Activated naive CD8-positive, alpha-beta T cell treated with anti-CD3 and anti-CD28 coated beads, Interleukin-2, amount 50 U/mL, for 24 hours (primary cell): ENCODE measurements at regions not wholly inside any gene's neighbourhood (a gene's known extent, or its start where the extent isn't known, plus 50 kb on each side); places are given as distances from the start of the nearest gene placed in this dataset.

Experiments
- ATAC-seq: fragments of 150-1000 bp; cut with Tn5 transposase; one replicate; pipeline ENCODE4 v1.10.0; 2021
- DNase-seq: peaks from one replicate; pipeline ENCODE4 v3.0.0; 2021
- H3K27ac Mint-ChIP-seq: one replicate; pipeline ENCODE4 v1.8.0; 2021; ENCODE audit warnings: mild to moderate bottlenecking, mixed read lengths
- H3K27me3 Mint-ChIP-seq: one replicate; pipeline ENCODE4 v1.8.0; 2021; ENCODE audit warnings: mixed read lengths
- H3K36me3 Mint-ChIP-seq: one replicate; pipeline ENCODE4 v1.8.0; 2021; ENCODE audit warnings: low read depth, mixed read lengths
- H3K4me1 Mint-ChIP-seq: one replicate; pipeline ENCODE4 v1.8.0; 2021; ENCODE audit warnings: mixed read lengths
- H3K4me3 Mint-ChIP-seq: one replicate; pipeline ENCODE4 v1.8.0; 2021; ENCODE audit warnings: mild to moderate bottlenecking, moderate library complexity, mixed read lengths
- H3K9me3 Mint-ChIP-seq: one replicate; pipeline ENCODE4 v1.8.0; 2021; ENCODE audit warnings: mixed read lengths

DNA sequence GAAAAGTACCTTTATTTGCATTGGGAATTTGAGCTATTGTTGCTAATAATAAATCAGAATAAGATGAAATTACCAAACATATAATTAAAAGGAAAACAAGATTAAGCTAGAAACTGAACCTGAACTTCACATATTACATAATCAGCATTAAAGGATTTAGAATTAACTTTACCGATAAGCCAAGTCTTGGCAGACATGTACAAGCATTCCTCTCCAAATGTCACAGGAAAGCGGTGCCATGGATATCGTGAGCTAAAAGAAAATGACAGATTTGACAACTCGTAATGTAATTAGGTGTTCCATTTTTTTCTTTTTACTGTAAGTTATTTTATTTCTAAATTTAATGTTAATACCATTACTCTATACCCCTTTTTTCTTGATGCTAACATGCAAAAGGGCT is 55.1 kb upstream of the CD302 start:
- Mint-ChIP-seq H3K36me3 (peaks cover 46% of the 10 kb centered on the region), H3K27ac (no peak overlapping the region), H3K4me3 (no peak overlapping the region), H3K9me3 (no peaks in the 10 kb centered on the region), H3K4me1 (no peaks in the 10 kb centered on the region), H3K27me3 (no peaks in the 10 kb centered on the region)
- ATAC-seq (no peak), DNase-seq (no peak)

- ATAC-seq, result no peak
- H3K4me3 Mint-ChIP-seq, result no peak overlapping the region
- no peaks in the 10 kb centered on the region for H3K4me1 Mint-ChIP-seq
- peaks cover 47% of the 10 kb centered on the region for H3K36me3 Mint-ChIP-seq
- DNase-seq, result no peak
- H3K27ac Mint-ChIP-seq, result no peak overlapping the region
- H3K9me3 Mint-ChIP-seq, result no peaks in the 10 kb centered on the region
- H3K27me3 Mint-ChIP-seq, result no peaks in the 10 kb centered on the region
Measured at GRCh38 chr2:159851941-159852340, 53.9 kb upstream of the CD302 start.

DNA sequence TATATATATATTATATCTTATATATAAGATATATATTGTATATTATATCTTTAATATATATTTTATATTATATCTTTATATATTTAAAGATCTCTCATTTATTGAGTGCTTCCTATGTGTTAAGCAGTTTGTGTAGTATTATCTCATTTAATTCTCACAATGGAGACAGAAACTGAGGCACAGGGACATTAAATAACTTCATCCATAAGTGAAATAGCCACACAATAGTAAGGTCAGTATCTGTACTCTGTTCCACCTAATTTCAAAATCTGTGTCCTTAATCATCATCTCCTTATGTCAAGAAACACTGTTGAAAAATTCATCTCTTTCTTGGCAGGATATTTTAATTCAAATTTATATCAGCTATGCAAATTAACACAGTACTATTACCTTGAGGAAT is 52.8 kb upstream of the CD302 start:
- H3K27me3 Mint-ChIP-seq, result no peaks in the 10 kb centered on the region
- H3K36me3 Mint-ChIP-seq, result peaks cover 41% of the 10 kb centered on the region
- no peaks in the 10 kb centered on the region for H3K9me3 Mint-ChIP-seq
- no peak overlapping the region for H3K27ac Mint-ChIP-seq
- DNase-seq (no peak), ATAC-seq (no peak)
- no peaks in the 10 kb centered on the region for H3K4me1 Mint-ChIP-seq
- H3K4me3 Mint-ChIP-seq, result no peak overlapping the region

GRCh38 chr2:159849160-159849813 is 51.3 kb upstream of the CD302 start:
- H3K27me3 Mint-ChIP-seq, result no peaks in the 10 kb centered on the region
- DNase-seq (no peak), ATAC-seq (no peak)
- H3K4me1 Mint-ChIP-seq, result no peaks in the 10 kb centered on the region
- H3K4me3 Mint-ChIP-seq, result no peak overlapping the region
- no peaks in the 10 kb centered on the region for H3K9me3 Mint-ChIP-seq
- H3K36me3 Mint-ChIP-seq, result peaks cover 36% of the 10 kb centered on the region
- H3K27ac Mint-ChIP-seq, result no peak overlapping the region
